ENCODE measurements at regions not wholly inside any gene's neighbourhood (a gene's known extent, or its start where the extent isn't known, plus 50 kb on each side); places are given as distances from the start of the nearest gene placed in this dataset.

DNA sequence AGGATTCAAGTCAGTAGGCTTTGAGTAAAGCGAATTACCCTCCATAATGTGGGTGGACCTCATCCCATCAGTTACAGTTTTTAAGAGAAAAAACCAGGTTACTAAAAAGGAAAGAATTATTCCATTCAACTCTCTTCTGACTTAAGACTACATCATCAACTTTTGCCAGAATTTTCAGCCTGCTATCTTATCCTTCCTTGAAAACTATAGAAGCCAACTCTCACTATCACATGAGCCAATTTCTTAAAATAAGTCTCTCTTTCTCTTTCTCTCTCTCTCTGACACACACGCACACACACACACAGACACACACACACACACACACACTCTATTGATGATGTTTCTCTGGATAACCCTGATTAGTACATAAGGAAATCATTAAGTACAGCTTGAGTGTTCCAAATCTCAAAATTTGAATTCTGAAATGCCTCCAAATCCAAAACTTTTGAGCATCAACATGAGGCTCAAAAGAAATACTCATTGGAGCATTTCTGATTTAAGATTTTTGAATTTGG is 217.0 kb upstream of the PRR20A start:
- Histone ChIP-seq H3K27ac (ENCODE audit: low read length) (no peak overlapping the region), H3K27me3 (ENCODE audit: control insufficient read depth, insufficient read depth, low read length) (no peaks in the 10 kb centered on the region), H3K9ac (ENCODE audit: low read length) (no peak overlapping the region), H3K9me3 (ENCODE audit: control insufficient read depth, low read depth, low read length) (no peaks in the 10 kb centered on the region), H3K36me3 (ENCODE audit: control insufficient read depth, low read depth, low read length) (no peaks in the 10 kb centered on the region), H3K4me1 (ENCODE audit: control insufficient read depth, low read depth, low read length) (no peaks in the 10 kb centered on the region), H3K4me3 (ENCODE audit: low read length) (no peak overlapping the region)

DNA sequence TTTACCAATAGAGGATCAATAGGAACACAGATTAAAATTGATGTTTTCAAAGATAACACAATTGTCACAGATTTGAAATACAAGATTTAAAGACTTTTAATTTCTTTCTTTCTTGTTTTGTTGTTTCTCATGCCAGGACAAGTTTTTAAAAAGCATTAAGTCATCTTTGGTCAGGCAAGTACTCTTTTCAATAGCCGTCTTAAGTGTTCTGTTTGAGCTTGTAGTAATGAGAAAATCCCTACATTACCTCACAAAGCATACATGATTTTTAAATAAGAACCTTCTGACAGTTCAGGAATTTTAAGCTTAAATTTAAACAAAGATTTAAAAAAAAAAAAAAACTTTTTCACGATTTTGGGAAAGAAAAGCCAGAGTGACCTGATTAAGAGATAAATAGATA is 216.3 kb upstream of the PRR20A start:
- Histone ChIP-seq H3K9ac (ENCODE audit: low read length) (no peak overlapping the region), H3K27me3 (ENCODE audit: control insufficient read depth, insufficient read depth, low read length) (no peaks in the 10 kb centered on the region), H3K27ac (ENCODE audit: low read length) (no peak overlapping the region), H3K9me3 (ENCODE audit: control insufficient read depth, low read depth, low read length) (no peaks in the 10 kb centered on the region), H3K4me3 (ENCODE audit: low read length) (no peak overlapping the region), H3K4me1 (ENCODE audit: control insufficient read depth, low read depth, low read length) (no peaks in the 10 kb centered on the region), H3K36me3 (ENCODE audit: control insufficient read depth, low read depth, low read length) (no peaks in the 10 kb centered on the region)

DNA sequence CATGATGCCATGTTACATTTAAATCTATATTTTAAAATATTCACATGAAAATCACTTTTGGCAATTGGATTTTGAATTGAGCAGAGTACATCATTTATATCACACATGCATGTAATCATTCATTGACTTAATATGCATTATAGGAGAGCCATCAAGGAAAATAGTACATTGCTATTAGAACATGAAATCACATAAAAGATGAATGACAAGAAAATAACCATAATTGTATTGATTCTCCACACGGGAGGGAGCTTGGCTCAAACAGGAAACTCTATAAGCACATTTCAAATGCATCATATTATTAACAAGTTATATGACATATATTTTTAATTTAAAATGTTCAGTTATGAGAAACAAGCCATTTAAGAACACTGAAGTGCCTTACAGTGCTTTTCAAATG is 208.6 kb upstream of the PRR20A start:
- H3K36me3 ChIP-seq (ENCODE audit: control insufficient read depth, low read depth, low read length) = no peaks in the 10 kb centered on the region
- no peak overlapping the region for H3K9ac ChIP-seq (ENCODE audit: low read length)
- no peaks in the 10 kb centered on the region for H3K4me1 ChIP-seq (ENCODE audit: control insufficient read depth, low read depth, low read length)
- no peaks in the 10 kb centered on the region for H3K9me3 ChIP-seq (ENCODE audit: control insufficient read depth, low read depth, low read length)
- no peaks in the 10 kb centered on the region for H3K27me3 ChIP-seq (ENCODE audit: control insufficient read depth, insufficient read depth, low read length)
- no peak overlapping the region for H3K4me3 ChIP-seq (ENCODE audit: low read length)
- H3K27ac ChIP-seq (ENCODE audit: low read length) = no peak overlapping the region

DNA sequence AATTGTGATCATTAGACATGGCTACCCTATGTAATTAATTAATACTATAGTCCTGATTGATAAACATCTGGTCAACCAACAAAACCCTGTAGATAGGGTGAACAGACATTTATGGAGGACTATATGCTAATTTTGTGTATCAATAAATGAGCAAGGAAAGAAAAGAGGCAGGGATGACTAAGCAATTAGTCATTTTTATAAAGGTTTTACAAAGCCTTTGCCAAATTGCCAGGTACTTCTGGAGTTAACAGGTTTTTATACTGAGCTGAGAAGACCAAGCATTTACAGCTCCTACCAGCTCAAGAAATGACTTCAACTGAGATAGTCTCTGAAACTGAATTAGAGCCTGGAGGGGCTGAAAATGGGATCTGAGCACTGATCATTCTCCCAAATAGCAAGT is 186.8 kb upstream of the PRR20A start:
- Histone ChIP-seq H3K4me1 (ENCODE audit: control insufficient read depth, low read depth, low read length) (no peaks in the 10 kb centered on the region), H3K4me3 (ENCODE audit: low read length) (no peak overlapping the region), H3K36me3 (ENCODE audit: control insufficient read depth, low read depth, low read length) (no peaks in the 10 kb centered on the region), H3K27me3 (ENCODE audit: control insufficient read depth, insufficient read depth, low read length) (no peaks in the 10 kb centered on the region), H3K9me3 (ENCODE audit: control insufficient read depth, low read depth, low read length) (no peaks in the 10 kb centered on the region), H3K9ac (ENCODE audit: low read length) (no peak overlapping the region), H3K27ac (ENCODE audit: low read length) (no peak overlapping the region)

DNA sequence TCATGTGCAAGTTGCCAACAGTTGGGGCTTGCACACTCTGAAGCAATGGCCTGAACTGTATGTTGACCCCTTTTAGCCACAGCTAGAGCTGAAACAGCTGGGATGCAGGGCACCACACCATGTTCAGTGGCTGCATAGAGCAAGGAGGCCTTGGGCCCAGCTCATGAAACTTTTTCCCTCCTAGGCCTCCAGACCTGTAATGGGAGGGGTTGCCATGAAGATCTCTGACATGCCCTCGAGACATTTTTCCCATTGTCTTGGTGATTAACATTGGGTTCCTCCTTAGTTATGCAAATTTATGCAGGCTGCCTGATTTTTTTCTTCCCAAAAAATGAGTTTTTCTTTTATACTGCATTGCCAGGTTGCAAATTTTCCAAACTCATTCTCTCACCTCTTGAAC is 165.1 kb upstream of the PRR20A start:
- Histone ChIP-seq H3K9me3 (ENCODE audit: control insufficient read depth, low read depth, low read length) (no peaks in the 10 kb centered on the region), H3K9ac (ENCODE audit: low read length) (no peak overlapping the region), H3K36me3 (ENCODE audit: control insufficient read depth, low read depth, low read length) (no peaks in the 10 kb centered on the region), H3K4me1 (ENCODE audit: control insufficient read depth, low read depth, low read length) (peaks cover 4% of the 10 kb centered on the region), H3K27me3 (ENCODE audit: control insufficient read depth, insufficient read depth, low read length) (no peaks in the 10 kb centered on the region), H3K27ac (ENCODE audit: low read length) (no peak overlapping the region), H3K4me3 (ENCODE audit: low read length) (no peak overlapping the region)

DNA sequence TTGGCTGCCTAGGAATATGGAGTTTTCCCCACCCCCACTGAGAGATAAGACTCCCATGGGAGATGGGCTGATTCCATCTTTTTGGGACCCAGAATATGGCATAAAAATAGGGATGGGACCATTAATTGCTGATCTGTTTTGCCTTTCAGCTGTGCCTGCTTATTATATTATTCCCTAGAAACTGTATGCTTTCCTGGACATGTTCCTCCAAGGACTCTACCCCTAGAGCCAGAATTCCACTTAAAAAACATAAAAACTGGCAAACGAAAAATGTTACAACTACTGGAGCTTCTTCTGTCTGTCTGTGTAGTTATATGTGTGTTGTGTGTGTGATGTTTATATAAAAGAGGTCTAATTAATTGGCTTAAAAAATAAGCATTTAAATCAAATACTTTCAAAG is 159.9 kb upstream of the PRR20A start:
- H3K9me3 ChIP-seq (ENCODE audit: control insufficient read depth, low read depth, low read length) = no peaks in the 10 kb centered on the region
- H3K27ac ChIP-seq (ENCODE audit: low read length) = no peak overlapping the region
- H3K4me1 ChIP-seq (ENCODE audit: control insufficient read depth, low read depth, low read length) = no peaks in the 10 kb centered on the region
- H3K36me3 ChIP-seq (ENCODE audit: control insufficient read depth, low read depth, low read length) = no peaks in the 10 kb centered on the region
- no peaks in the 10 kb centered on the region for H3K27me3 ChIP-seq (ENCODE audit: control insufficient read depth, insufficient read depth, low read length)
- no peak overlapping the region for H3K9ac ChIP-seq (ENCODE audit: low read length)
- no peak overlapping the region for H3K4me3 ChIP-seq (ENCODE audit: low read length)

DNA sequence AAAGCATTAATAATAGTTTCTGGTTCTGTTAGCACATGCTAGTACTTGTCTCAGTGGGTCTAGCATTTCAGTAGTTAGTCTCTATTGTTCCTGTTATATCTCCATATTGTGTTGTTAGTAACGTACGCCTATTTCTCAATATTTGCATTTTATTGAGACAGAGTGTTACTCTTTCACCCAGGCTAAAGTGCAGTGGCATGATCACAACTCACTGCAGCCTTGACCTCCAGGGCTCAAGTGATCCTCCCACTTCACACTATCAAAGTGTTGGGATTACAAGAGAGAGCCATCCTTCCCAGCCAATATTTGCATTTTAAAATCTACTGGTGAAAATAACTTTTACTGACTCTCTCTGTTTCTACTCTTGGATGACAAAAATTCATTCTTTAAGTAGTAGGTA is 154.6 kb upstream of the PRR20A start:
- Histone ChIP-seq H3K4me3 (ENCODE audit: low read length) (no peak overlapping the region), H3K9ac (ENCODE audit: low read length) (no peak overlapping the region), H3K36me3 (ENCODE audit: control insufficient read depth, low read depth, low read length) (no peaks in the 10 kb centered on the region), H3K4me1 (ENCODE audit: control insufficient read depth, low read depth, low read length) (no peaks in the 10 kb centered on the region), H3K27ac (ENCODE audit: low read length) (no peak overlapping the region), H3K9me3 (ENCODE audit: control insufficient read depth, low read depth, low read length) (no peaks in the 10 kb centered on the region), H3K27me3 (ENCODE audit: control insufficient read depth, insufficient read depth, low read length) (no peaks in the 10 kb centered on the region)

DNA sequence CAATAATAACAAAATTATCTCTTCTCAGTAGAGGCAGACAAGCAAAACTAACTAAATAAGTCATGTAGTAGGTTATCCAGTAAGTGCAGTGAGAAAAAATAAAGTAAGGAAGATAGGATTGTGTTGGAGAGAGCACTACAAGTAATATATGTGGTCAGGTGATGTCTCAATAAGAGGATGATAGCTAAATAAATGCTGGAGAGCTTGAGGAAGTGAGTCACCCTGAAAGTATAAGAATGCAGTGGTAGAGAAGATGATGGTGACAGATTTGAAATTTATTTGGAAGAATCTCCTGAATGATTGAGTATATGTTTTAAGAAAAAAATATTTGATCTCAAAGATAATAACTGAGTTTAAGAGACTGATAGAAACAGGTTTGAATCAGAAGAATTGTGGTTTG is 152.2 kb upstream of the PRR20A start:
- no peak overlapping the region for H3K9ac ChIP-seq (ENCODE audit: low read length)
- H3K27me3 ChIP-seq (ENCODE audit: control insufficient read depth, insufficient read depth, low read length) = no peaks in the 10 kb centered on the region
- H3K4me3 ChIP-seq (ENCODE audit: low read length) = no peak overlapping the region
- H3K36me3 ChIP-seq (ENCODE audit: control insufficient read depth, low read depth, low read length) = no peaks in the 10 kb centered on the region
- H3K27ac ChIP-seq (ENCODE audit: low read length) = no peak overlapping the region
- no peaks in the 10 kb centered on the region for H3K9me3 ChIP-seq (ENCODE audit: control insufficient read depth, low read depth, low read length)
- no peaks in the 10 kb centered on the region for H3K4me1 ChIP-seq (ENCODE audit: control insufficient read depth, low read depth, low read length)

DNA sequence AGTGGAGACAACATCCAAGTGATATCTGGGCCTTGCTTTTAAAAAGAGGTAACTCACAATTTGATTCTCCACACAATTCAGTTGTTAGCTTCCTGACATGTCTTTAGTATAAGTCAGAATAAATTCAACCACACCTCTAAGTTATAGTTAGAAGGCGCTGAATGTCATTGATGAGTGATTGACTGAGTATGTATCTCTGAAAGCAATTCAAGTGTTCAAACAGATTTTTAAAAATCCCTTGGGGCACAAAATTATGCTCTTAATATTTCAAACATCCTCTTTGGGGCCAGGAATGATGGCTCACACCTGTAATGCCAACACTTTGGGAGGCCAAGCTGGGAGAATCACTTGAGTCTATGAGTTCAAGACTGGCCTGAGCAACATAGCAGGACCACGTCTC is 137.0 kb upstream of the PRR20A start:
- H3K9me3 ChIP-seq (ENCODE audit: control insufficient read depth, low read depth, low read length) = no peaks in the 10 kb centered on the region
- no peaks in the 10 kb centered on the region for H3K4me1 ChIP-seq (ENCODE audit: control insufficient read depth, low read depth, low read length)
- no peaks in the 10 kb centered on the region for H3K36me3 ChIP-seq (ENCODE audit: control insufficient read depth, low read depth, low read length)
- H3K27ac ChIP-seq (ENCODE audit: low read length) = no peak overlapping the region
- H3K9ac ChIP-seq (ENCODE audit: low read length) = no peak overlapping the region
- no peaks in the 10 kb centered on the region for H3K27me3 ChIP-seq (ENCODE audit: control insufficient read depth, insufficient read depth, low read length)
- H3K4me3 ChIP-seq (ENCODE audit: low read length) = no peak overlapping the region

DNA sequence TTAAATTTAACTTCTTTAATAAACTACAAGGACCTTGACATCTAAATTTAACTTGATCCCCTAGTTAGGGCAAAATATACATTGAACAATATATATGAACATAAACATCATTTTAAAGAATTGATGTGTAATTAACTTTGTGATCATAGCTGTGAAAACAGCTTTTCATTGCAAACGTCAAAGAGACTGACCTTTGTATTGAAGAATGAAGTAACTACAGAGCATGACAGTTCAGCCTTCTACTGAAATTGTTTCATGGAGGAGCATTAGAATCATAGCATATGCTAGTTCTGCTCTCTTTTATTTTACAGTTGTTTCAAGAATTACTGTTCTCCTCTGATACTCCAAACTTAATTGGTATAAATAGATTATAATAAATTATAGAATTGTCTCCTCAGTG is 123.4 kb upstream of the PRR20A start:
- Histone ChIP-seq H3K27me3 (ENCODE audit: control insufficient read depth, insufficient read depth, low read length) (no peaks in the 10 kb centered on the region), H3K4me3 (ENCODE audit: low read length) (no peak overlapping the region), H3K9ac (ENCODE audit: low read length) (no peak overlapping the region), H3K4me1 (ENCODE audit: control insufficient read depth, low read depth, low read length) (no peaks in the 10 kb centered on the region), H3K36me3 (ENCODE audit: control insufficient read depth, low read depth, low read length) (no peaks in the 10 kb centered on the region), H3K9me3 (ENCODE audit: control insufficient read depth, low read depth, low read length) (no peaks in the 10 kb centered on the region), H3K27ac (ENCODE audit: low read length) (no peak overlapping the region)

DNA sequence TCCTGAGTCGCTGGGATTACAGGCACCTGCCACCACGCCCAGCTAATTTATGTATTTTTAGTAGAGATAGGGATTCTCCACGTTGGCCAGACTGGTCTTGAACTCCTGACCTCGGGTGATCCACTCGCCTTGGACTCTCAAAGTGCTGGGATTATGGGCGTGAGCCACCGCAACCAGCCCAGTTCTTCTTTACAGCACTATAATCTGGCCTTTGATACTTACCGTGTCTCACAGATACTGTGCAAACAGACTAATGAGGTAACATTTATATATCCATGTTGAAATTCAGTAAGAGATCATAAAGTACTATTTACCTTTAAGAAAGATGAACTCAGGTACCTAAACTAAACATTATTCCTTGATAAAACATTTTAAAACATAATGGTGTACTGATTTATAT is 121.8 kb upstream of the PRR20A start:
- H3K9me3 ChIP-seq (ENCODE audit: control insufficient read depth, low read depth, low read length) = no peaks in the 10 kb centered on the region
- H3K4me1 ChIP-seq (ENCODE audit: control insufficient read depth, low read depth, low read length) = no peaks in the 10 kb centered on the region
- H3K27me3 ChIP-seq (ENCODE audit: control insufficient read depth, insufficient read depth, low read length) = no peaks in the 10 kb centered on the region
- H3K27ac ChIP-seq (ENCODE audit: low read length) = no peak overlapping the region
- no peak overlapping the region for H3K4me3 ChIP-seq (ENCODE audit: low read length)
- H3K9ac ChIP-seq (ENCODE audit: low read length) = no peak overlapping the region
- no peaks in the 10 kb centered on the region for H3K36me3 ChIP-seq (ENCODE audit: control insufficient read depth, low read depth, low read length)

DNA sequence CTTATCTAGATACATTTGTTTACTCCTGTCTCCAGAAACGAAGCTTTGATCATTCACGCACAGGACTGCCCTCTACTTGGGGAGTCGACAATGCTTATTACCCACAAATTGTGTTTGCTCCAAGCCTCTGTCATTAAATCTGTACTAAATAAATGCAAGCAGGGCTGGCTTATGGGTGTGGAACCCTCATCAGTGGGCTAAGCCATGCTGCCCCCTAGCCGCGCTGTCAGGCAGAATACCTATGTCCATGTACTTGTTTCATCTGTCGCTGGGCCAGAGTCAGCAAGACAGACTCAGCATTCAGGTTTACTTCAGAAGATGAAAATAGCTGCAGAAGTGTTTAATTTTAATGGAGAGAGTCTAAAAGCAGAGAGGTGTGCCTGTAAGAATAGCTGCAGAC is 110.0 kb upstream of the PRR20A start:
- Histone ChIP-seq H3K9ac (ENCODE audit: low read length) (no peak overlapping the region), H3K36me3 (ENCODE audit: control insufficient read depth, low read depth, low read length) (no peaks in the 10 kb centered on the region), H3K27ac (ENCODE audit: low read length) (no peak overlapping the region), H3K27me3 (ENCODE audit: control insufficient read depth, insufficient read depth, low read length) (no peaks in the 10 kb centered on the region), H3K4me1 (ENCODE audit: control insufficient read depth, low read depth, low read length) (no peaks in the 10 kb centered on the region), H3K9me3 (ENCODE audit: control insufficient read depth, low read depth, low read length) (no peaks in the 10 kb centered on the region), H3K4me3 (ENCODE audit: low read length) (no peak overlapping the region)
